Muscle of leg (tissue), 3 donors: ENCODE measurements at regions not wholly inside any gene's neighbourhood (a gene's known extent, or its start where the extent isn't known, plus 50 kb on each side); places are given as distances from the start of the nearest gene placed in this dataset.
"Not testable (repeated sequence)": the region's sequence is repeated elsewhere in the genome, so short reads cannot be mapped to it uniquely, and the experiment has no call there.

Experiments used
- DNase-seq: peaks from one replicate; pipeline ENCODE4 v3.0.0; 2013
- H3K27ac ChIP-seq: one replicate; pipeline ENCODE4 v1.5.1; 2013; ENCODE audit warnings: mild to moderate bottlenecking, low read length, control low read depth
- H3K27me3 ChIP-seq: one replicate; pipeline ENCODE4 v1.6.1; 2013; ENCODE audit warnings: low read length; ENCODE audit not compliant: control insufficient read depth, insufficient read depth
- H3K36me3 ChIP-seq: one replicate; pipeline ENCODE4 v1.6.1; 2013; ENCODE audit warnings: low read length; ENCODE audit not compliant: control insufficient read depth, insufficient read depth
- H3K4me1 ChIP-seq: one replicate; pipeline ENCODE4 v1.6.1; 2013; ENCODE audit warnings: low read length; ENCODE audit not compliant: control insufficient read depth, insufficient read depth
- H3K4me3 ChIP-seq: one replicate; pipeline ENCODE4 v1.5.1; 2013; ENCODE audit warnings: low read length, control low read depth
- H3K9me3 ChIP-seq: replicated peaks from 2 replicates; pipeline ENCODE4 v1.6.1; 2013; ENCODE audit warnings: low read depth, low read length; ENCODE audit not compliant: control insufficient read depth
- WGBS: methylation state at CpG from one replicate; pipeline ENCODE4 v1.1.5; 2013; ENCODE audit warnings: missing lambda C conversion rate; ENCODE audit not compliant: insufficient coverage; 5-methylcytosine and 5-hydroxymethylcytosine counted together

GRCh38 chr6:58067867-58068548 is 750.6 kb downstream of the PRIM2 start:
- H3K27ac ChIP-seq, H3K9me3 ChIP-seq, DNase-seq, H3K4me1 ChIP-seq, H3K4me3 ChIP-seq, H3K27me3 ChIP-seq, H3K36me3 ChIP-seq: not testable (repeated sequence)
- no CpG with 5 or more reads among the region's 1 CpG for WGBS

GRCh38 chr6:58073263-58073662 is 755.8 kb downstream of the PRIM2 start:
- WGBS, result 92% methylated on average over 13 of the region's 23 CpGs
- Histone ChIP-seq H3K9me3 (no peaks in the 10 kb centered on the region), H3K27me3 (no peaks in the 10 kb centered on the region), H3K4me3 (no peak overlapping the region), H3K36me3 (no peaks in the 10 kb centered on the region), H3K27ac (no peak overlapping the region), H3K4me1 (no peaks in the 10 kb centered on the region)
- DNase-seq, result no peak

- not testable (repeated sequence) for H3K27ac ChIP-seq
- no CpG with 5 or more reads among the region's 2 CpGs for WGBS
These were observed 772.6 kb downstream of the PRIM2 start for GRCh38 chr6:58090067-58090466.

GRCh38 chr6:58097251-58097650 is 779.8 kb downstream of the PRIM2 start:
- DNase-seq, H3K36me3 ChIP-seq, H3K27me3 ChIP-seq: not testable (repeated sequence)

More at GRCh38 chr6:58090067-58090466, 772.6 kb downstream of the PRIM2 start:
- H3K27me3 ChIP-seq, H3K4me1 ChIP-seq, DNase-seq, H3K4me3 ChIP-seq, H3K9me3 ChIP-seq, H3K36me3 ChIP-seq: not testable (repeated sequence)

GRCh38 chr6:58113960-58114359 is 796.5 kb downstream of the PRIM2 start:
- no peak overlapping the region for H3K27ac ChIP-seq
- no peak for DNase-seq
- no peak overlapping the region for H3K4me3 ChIP-seq
- 67% methylated on average over 1 of the region's 3 CpGs for WGBS
- H3K4me1 ChIP-seq, result no peaks in the 10 kb centered on the region
- H3K9me3 ChIP-seq, result no peaks in the 10 kb centered on the region
- no peaks in the 10 kb centered on the region for H3K36me3 ChIP-seq
- no peaks in the 10 kb centered on the region for H3K27me3 ChIP-seq

More at GRCh38 chr6:58097251-58097650, 779.8 kb downstream of the PRIM2 start:
- H3K9me3 ChIP-seq, H3K4me3 ChIP-seq, H3K27ac ChIP-seq, H3K4me1 ChIP-seq: not testable (repeated sequence)

GRCh38 chr6:58117162-58117561 is 799.7 kb downstream of the PRIM2 start:
- no CpG with 5 or more reads among the region's 1 CpG for WGBS
- not testable (repeated sequence) for H3K9me3 ChIP-seq, H3K27me3 ChIP-seq, H3K27ac ChIP-seq, H3K4me1 ChIP-seq, DNase-seq, H3K4me3 ChIP-seq, H3K36me3 ChIP-seq

GRCh38 chr6:58121616-58122015 is 804.2 kb downstream of the PRIM2 start:
- H3K36me3 ChIP-seq, DNase-seq, H3K27me3 ChIP-seq, H3K4me3 ChIP-seq, H3K27ac ChIP-seq, H3K9me3 ChIP-seq, H3K4me1 ChIP-seq: not testable (repeated sequence)
- WGBS, result no CpG with 5 or more reads among the region's 3 CpGs

- WGBS, result no CpG with 5 or more reads among the region's 2 CpGs
- not testable (repeated sequence) for H3K9me3 ChIP-seq
These were observed 806.3 kb downstream of the PRIM2 start for GRCh38 chr6:58123770-58124169.

GRCh38 chr6:58128549-58128948 is 811.1 kb downstream of the PRIM2 start:
- H3K27ac ChIP-seq, H3K9me3 ChIP-seq, DNase-seq, H3K36me3 ChIP-seq, H3K4me1 ChIP-seq, H3K27me3 ChIP-seq, H3K4me3 ChIP-seq: not testable (repeated sequence)
- no CpG with 5 or more reads among the region's 2 CpGs for WGBS

More at GRCh38 chr6:58123770-58124169, 806.3 kb downstream of the PRIM2 start:
- H3K27ac ChIP-seq, DNase-seq, H3K27me3 ChIP-seq, H3K36me3 ChIP-seq, H3K4me1 ChIP-seq, H3K4me3 ChIP-seq: not testable (repeated sequence)

GRCh38 chr6:58129098-58129497 is 811.7 kb downstream of the PRIM2 start:
- not testable (repeated sequence) for H3K27ac ChIP-seq, H3K4me1 ChIP-seq, H3K9me3 ChIP-seq, H3K27me3 ChIP-seq, DNase-seq, H3K36me3 ChIP-seq, H3K4me3 ChIP-seq
- no CpG with 5 or more reads among the region's 1 CpG for WGBS

- H3K9me3 ChIP-seq, H3K27ac ChIP-seq, H3K36me3 ChIP-seq, H3K4me3 ChIP-seq, H3K4me1 ChIP-seq, DNase-seq, H3K27me3 ChIP-seq: not testable (repeated sequence)
- no CpG with 5 or more reads among the region's 2 CpGs for WGBS
These were observed 822.3 kb downstream of the PRIM2 start for GRCh38 chr6:58139746-58140145.
